Stimulated activated naive CD8-positive, alpha-beta T cell treated with anti-CD3 and anti-CD28 coated beads, Interleukin-15, Interleukin-2, amounts not matched to agents 100 ng/mL and 50 ng/mL, for 24 hours (primary cell): ENCODE measurements at regions not wholly inside any gene's neighbourhood (a gene's known extent, or its start where the extent isn't known, plus 50 kb on each side); places are given as distances from the start of the nearest gene placed in this dataset.

Experiments used
- H3K27ac Mint-ChIP-seq: one replicate; pipeline ENCODE4 v1.8.0; 2021; ENCODE audit warnings: mild to moderate bottlenecking, mixed read lengths
- H3K27me3 Mint-ChIP-seq: one replicate; pipeline ENCODE4 v1.8.0; 2021; ENCODE audit warnings: mixed read lengths
- H3K36me3 Mint-ChIP-seq: one replicate; pipeline ENCODE4 v1.8.0; 2021; ENCODE audit warnings: low read depth, mixed read lengths
- H3K4me1 Mint-ChIP-seq: one replicate; pipeline ENCODE4 v1.8.0; 2021; ENCODE audit warnings: low read depth, mixed read lengths
- H3K4me3 Mint-ChIP-seq: one replicate; pipeline ENCODE4 v1.8.0; 2021; ENCODE audit warnings: mild to moderate bottlenecking, mixed read lengths
- H3K9me3 Mint-ChIP-seq: one replicate; pipeline ENCODE4 v1.8.0; 2021; ENCODE audit warnings: mixed read lengths

DNA sequence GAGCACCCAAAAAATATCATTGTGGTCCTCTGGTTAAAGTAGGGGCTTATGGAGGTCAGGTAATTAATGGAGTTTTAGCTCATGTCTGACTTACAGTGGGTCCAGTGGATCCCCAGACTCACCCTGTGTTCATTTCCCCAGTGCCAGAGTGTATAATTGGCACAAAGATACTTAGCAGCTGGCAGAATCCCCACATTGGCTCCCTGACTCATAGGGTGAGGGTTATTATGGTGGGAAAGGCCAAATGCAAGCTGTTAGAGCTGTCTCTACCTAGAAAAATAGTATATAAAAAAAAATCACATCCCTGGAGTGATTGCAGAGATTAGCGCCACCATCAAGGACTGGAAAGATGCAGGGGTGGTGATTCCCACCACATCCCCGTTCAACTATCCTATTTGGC, 1067.6 kb upstream of the ACVR2A start:
- no peak overlapping the region for H3K4me3 Mint-ChIP-seq
- no peaks in the 10 kb centered on the region for H3K4me1 Mint-ChIP-seq
- peaks cover 5% of the 10 kb centered on the region for H3K9me3 Mint-ChIP-seq
- no peaks in the 10 kb centered on the region for H3K36me3 Mint-ChIP-seq
- H3K27me3 Mint-ChIP-seq, result no peaks in the 10 kb centered on the region
- no peak overlapping the region for H3K27ac Mint-ChIP-seq

GRCh38 chr2:146776596-146776995, 1068.2 kb upstream of the ACVR2A start:
- Mint-ChIP-seq H3K27ac (no peak overlapping the region), H3K9me3 (peaks cover 5% of the 10 kb centered on the region), H3K4me3 (no peak overlapping the region), H3K36me3 (no peaks in the 10 kb centered on the region), H3K4me1 (no peaks in the 10 kb centered on the region), H3K27me3 (no peaks in the 10 kb centered on the region)

GRCh38 chr2:146771531-146771930, 1073.3 kb upstream of the ACVR2A start:
- H3K36me3 Mint-ChIP-seq, result no peaks in the 10 kb centered on the region
- H3K4me3 Mint-ChIP-seq, result no peak overlapping the region
- H3K27ac Mint-ChIP-seq, result no peak overlapping the region
- H3K9me3 Mint-ChIP-seq, result peaks cover 3% of the 10 kb centered on the region
- no peaks in the 10 kb centered on the region for H3K4me1 Mint-ChIP-seq
- H3K27me3 Mint-ChIP-seq, result no peaks in the 10 kb centered on the region

DNA sequence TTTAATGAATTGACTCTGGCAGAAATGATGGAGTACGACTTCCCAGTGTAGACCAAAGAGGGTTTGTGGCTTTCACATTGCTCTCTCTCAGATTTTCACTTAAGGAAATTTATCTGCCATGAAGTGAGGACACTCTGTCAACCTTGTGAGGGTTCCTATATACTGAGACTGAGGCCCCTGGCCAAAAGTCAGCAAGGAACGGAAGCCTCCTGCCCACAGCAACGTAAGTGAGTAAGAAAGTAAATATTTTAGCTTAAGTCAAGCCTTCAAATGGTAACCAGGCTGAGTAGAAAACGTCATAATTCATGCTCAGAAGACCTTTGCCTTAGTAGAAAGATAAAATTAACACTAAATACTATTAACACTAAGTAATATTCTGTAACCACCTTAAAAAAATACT, 1080.5 kb upstream of the ACVR2A start:
- Mint-ChIP-seq H3K27ac (no peak overlapping the region), H3K4me1 (no peaks in the 10 kb centered on the region), H3K27me3 (no peaks in the 10 kb centered on the region), H3K9me3 (peaks cover 12% of the 10 kb centered on the region), H3K36me3 (no peaks in the 10 kb centered on the region), H3K4me3 (no peak overlapping the region)

DNA sequence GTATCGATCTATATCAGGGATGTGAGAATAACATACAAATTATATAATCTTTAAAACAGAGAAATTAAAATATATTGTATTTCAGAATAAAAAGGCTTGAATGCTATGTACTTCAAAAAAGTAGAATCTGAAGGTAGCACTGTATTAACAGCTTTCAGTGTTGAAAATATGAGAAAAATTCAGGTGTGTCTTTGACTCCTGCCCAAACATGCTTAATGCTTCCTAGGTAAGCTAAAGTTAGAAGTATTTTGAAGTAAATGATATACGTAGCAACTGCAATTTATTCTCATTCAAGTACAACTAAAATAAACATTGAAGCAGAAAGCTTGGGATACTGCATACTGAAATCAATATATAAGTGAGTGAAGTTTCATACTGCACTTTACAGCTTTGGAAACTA, 1082.0 kb upstream of the ACVR2A start:
- Mint-ChIP-seq H3K4me3 (no peak overlapping the region), H3K4me1 (no peaks in the 10 kb centered on the region), H3K27me3 (no peaks in the 10 kb centered on the region), H3K36me3 (no peaks in the 10 kb centered on the region), H3K9me3 (peaks cover 12% of the 10 kb centered on the region), H3K27ac (no peak overlapping the region)

- Mint-ChIP-seq H3K27me3 (no peaks in the 10 kb centered on the region), H3K4me3 (no peak overlapping the region), H3K27ac (no peak overlapping the region), H3K9me3 (no peaks in the 10 kb centered on the region), H3K36me3 (no peaks in the 10 kb centered on the region), H3K4me1 (no peaks in the 10 kb centered on the region)
These were observed 1090.2 kb upstream of the ACVR2A start for GRCh38 chr2:146754606-146755005.

DNA sequence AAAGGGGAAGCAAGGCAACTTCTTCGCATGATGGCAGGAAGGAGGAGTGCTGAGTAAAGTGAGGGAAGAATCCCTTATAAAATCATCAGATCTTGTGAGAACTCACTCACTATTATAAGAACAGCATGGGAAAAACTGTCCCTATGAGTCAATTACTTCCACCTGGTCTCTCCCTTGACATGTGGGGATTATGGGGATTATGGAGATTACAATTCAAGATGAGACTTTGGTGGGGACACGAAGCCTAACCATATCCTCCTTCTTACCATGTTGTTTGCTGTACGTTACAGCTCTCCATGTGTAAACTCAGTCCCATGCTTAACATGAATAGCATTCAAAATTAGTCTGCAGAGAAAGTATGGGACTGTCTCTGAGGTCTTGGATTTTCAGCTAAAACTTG, 1096.8 kb upstream of the ACVR2A start:
- no peaks in the 10 kb centered on the region for H3K36me3 Mint-ChIP-seq

GRCh38 chr2:146741260-146741659, 1103.6 kb upstream of the ACVR2A start:
- Mint-ChIP-seq H3K4me1 (no peaks in the 10 kb centered on the region), H3K27me3 (no peaks in the 10 kb centered on the region), H3K9me3 (no peaks in the 10 kb centered on the region), H3K27ac (no peak overlapping the region), H3K4me3 (no peak overlapping the region), H3K36me3 (no peaks in the 10 kb centered on the region)

More for the DNA sequence above, 1096.8 kb upstream of the ACVR2A start:
- Mint-ChIP-seq H3K4me3 (no peak overlapping the region), H3K27ac (no peak overlapping the region), H3K4me1 (no peaks in the 10 kb centered on the region), H3K27me3 (no peaks in the 10 kb centered on the region), H3K9me3 (no peaks in the 10 kb centered on the region)

GRCh38 chr2:146734821-146735190, 1110.0 kb upstream of the ACVR2A start:
- H3K27me3 Mint-ChIP-seq, result no peaks in the 10 kb centered on the region
- no peaks in the 10 kb centered on the region for H3K36me3 Mint-ChIP-seq
- no peak overlapping the region for H3K27ac Mint-ChIP-seq
- no peaks in the 10 kb centered on the region for H3K9me3 Mint-ChIP-seq
- no peaks in the 10 kb centered on the region for H3K4me1 Mint-ChIP-seq
- no peak overlapping the region for H3K4me3 Mint-ChIP-seq

DNA sequence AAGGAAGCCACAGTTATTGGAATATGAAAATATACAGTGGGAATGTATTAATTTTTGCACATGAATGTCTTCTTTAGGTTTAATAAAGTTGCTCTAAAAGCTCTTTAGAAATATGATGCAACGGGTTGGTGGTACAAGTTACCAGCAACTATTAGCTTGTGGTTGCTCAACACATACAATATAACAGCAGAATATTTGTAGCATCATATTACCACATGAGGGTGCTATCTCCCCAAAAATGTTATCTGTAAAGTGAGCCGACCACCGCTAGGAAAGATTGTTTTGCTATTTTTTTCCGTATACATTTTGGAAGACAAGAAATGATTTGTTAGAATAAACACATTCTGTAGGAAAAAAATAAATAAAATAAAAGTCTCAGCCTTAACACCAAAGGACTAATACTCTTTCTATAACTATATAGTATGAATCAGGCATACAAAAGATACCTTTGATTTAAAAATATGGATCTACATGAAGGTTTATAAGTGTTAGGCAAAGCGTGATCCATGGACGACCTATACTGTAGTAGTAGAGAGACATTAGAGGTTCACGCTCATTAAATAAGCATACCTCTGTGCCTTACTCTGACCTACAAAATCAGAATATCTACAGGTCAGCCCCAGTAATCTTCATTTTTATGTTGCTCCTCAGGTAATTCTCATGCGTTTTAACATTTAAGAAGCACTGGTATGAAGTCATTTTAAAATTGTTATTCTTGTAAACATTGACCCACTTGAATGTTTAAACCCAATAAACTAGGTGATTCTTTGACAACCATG, 1110.6 kb upstream of the ACVR2A start:
- Mint-ChIP-seq H3K4me3 (no peak overlapping the region), H3K27ac (no peak overlapping the region), H3K36me3 (no peaks in the 10 kb centered on the region), H3K9me3 (no peaks in the 10 kb centered on the region), H3K27me3 (no peaks in the 10 kb centered on the region), H3K4me1 (no peaks in the 10 kb centered on the region)

DNA sequence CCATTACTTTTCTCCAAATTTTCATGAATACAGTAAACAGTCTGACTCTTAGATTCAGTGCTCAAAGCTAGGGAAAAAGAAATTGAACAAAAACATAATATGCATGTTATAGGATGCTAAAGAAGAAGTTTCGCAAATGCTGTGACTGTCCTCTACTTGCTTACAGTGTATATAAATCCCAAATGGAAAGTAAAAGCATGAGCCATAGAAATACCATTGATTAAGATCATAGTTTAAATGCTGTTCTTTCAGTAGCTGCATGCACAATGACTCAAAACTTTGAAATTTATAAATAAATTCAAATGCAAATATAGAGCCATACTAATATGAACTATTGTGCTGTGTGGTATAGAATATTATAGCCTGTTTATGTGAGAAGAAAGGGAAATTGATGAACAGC, 1113.9 kb upstream of the ACVR2A start:
- H3K36me3 Mint-ChIP-seq, result no peaks in the 10 kb centered on the region
- H3K9me3 Mint-ChIP-seq, result no peaks in the 10 kb centered on the region
- no peak overlapping the region for H3K27ac Mint-ChIP-seq
- H3K27me3 Mint-ChIP-seq, result no peaks in the 10 kb centered on the region
- no peaks in the 10 kb centered on the region for H3K4me1 Mint-ChIP-seq
- H3K4me3 Mint-ChIP-seq, result no peak overlapping the region

- H3K4me1 Mint-ChIP-seq, result no peaks in the 10 kb centered on the region
- no peak overlapping the region for H3K27ac Mint-ChIP-seq
- no peak overlapping the region for H3K4me3 Mint-ChIP-seq
- no peaks in the 10 kb centered on the region for H3K9me3 Mint-ChIP-seq
- H3K27me3 Mint-ChIP-seq, result no peaks in the 10 kb centered on the region
- H3K36me3 Mint-ChIP-seq, result no peaks in the 10 kb centered on the region
These were observed 1123.3 kb upstream of the ACVR2A start for GRCh38 chr2:146721486-146721885.

DNA sequence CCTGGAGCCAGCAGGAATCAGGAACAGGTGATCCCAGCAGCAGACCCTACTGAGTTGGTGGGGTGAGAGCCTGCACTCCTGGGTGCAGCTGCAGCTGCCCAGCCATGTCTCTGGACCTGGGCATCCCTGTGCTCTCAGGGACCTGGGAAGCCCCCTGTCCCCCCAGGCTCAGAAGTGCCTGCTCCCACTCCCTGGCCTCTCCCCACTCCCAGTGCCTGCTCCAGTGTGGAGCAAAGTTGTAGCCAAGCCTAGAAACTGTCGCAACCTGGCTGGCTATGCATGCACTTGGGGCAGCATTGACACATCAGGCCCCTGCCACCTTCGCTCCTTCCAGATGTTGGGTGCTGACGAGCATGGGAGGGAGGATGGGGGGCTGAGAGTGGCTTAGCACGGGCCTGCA, 1124.7 kb upstream of the ACVR2A start:
- H3K27me3 Mint-ChIP-seq, result no peaks in the 10 kb centered on the region
- no peak overlapping the region for H3K4me3 Mint-ChIP-seq

GRCh38 chr2:146716591-146716990, 1128.2 kb upstream of the ACVR2A start:
- H3K27me3 Mint-ChIP-seq, result no peaks in the 10 kb centered on the region
- no peak overlapping the region for H3K27ac Mint-ChIP-seq
- no peaks in the 10 kb centered on the region for H3K9me3 Mint-ChIP-seq
- no peaks in the 10 kb centered on the region for H3K4me1 Mint-ChIP-seq
- no peak overlapping the region for H3K4me3 Mint-ChIP-seq
- no peaks in the 10 kb centered on the region for H3K36me3 Mint-ChIP-seq

More for the DNA sequence above, 1124.7 kb upstream of the ACVR2A start:
- Mint-ChIP-seq H3K4me1 (no peaks in the 10 kb centered on the region), H3K36me3 (no peaks in the 10 kb centered on the region), H3K9me3 (no peaks in the 10 kb centered on the region), H3K27ac (no peak overlapping the region)

DNA sequence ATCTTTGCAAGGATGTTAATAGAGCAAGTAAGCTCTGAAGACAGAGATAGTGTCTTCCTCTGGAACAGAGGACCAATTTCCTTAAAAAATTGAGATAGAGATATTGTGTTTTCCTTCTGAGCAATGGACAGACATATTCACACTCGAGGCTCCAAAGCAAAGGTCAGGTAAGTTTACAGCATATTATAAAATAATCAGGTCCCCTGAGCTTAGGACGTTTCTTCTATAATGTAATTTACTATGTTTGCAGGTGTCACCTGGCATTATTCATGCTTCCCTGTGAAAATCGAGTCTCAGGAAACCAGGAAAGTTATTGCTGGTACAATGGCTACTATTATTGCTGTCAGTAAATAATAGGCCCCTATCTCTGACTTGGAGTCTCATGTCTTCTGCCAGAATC, 1135.8 kb upstream of the ACVR2A start:
- Mint-ChIP-seq H3K27me3 (no peaks in the 10 kb centered on the region), H3K9me3 (peaks cover 8% of the 10 kb centered on the region), H3K27ac (no peak overlapping the region), H3K4me3 (no peak overlapping the region), H3K4me1 (no peaks in the 10 kb centered on the region), H3K36me3 (no peaks in the 10 kb centered on the region)

GRCh38 chr2:146701183-146701582, 1143.6 kb upstream of the ACVR2A start:
- H3K4me1 Mint-ChIP-seq, result no peaks in the 10 kb centered on the region
- H3K9me3 Mint-ChIP-seq, result peaks cover 32% of the 10 kb centered on the region
- H3K36me3 Mint-ChIP-seq, result no peaks in the 10 kb centered on the region
- no peak overlapping the region for H3K4me3 Mint-ChIP-seq
- H3K27me3 Mint-ChIP-seq, result no peaks in the 10 kb centered on the region
- H3K27ac Mint-ChIP-seq, result no peak overlapping the region
